ENCODE measurements at regions not wholly inside any gene's neighbourhood (a gene's known extent, or its start where the extent isn't known, plus 50 kb on each side); places are given as distances from the start of the nearest gene placed in this dataset.
"Not testable (repeated sequence)": the region's sequence is repeated elsewhere in the genome, so short reads cannot be mapped to it uniquely, and the experiment has no call there.

DNA sequence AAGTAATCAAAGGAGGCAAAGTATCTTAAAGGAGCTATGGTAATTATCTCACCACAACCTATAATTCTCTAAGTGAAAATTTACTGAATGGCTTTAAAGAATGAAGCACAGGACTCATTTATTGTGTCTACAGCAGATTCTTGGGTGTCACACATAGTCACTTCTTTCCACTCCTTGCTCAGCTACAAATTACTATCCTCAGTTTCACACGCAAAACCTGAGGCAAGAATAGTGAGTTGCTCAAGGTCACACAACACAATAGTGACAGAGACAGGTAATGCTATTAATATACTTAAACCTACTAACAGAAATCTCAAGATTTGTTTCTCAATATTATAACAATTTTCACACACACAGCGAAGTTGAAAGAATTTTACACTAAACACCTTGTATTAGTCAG, 120.9 kb upstream of the STK32A start:
- no peaks in the 10 kb centered on the region for H3K36me3 ChIP-seq (ENCODE audit: control insufficient read depth, insufficient read depth, low read length)
- H3K9me3 ChIP-seq (ENCODE audit: control insufficient read depth, low read length): no peaks in the 10 kb centered on the region
- H3K4me2 ChIP-seq (ENCODE audit: low read length): no peak overlapping the region
- H2AFZ ChIP-seq: no peak overlapping the region
- no peak for TF ChIP-seq CTCF (IDR thresholded peaks at IDR 0.05)
- no peaks in the 10 kb centered on the region for H3K79me2 ChIP-seq
- no peak overlapping the region for H3K27ac ChIP-seq
- H3K9ac ChIP-seq: no peak overlapping the region
- no peak overlapping the region for H3K4me3 ChIP-seq (ENCODE audit: low read depth, low read length)
- no peaks in the 10 kb centered on the region for H3K4me1 ChIP-seq
- H3K27me3 ChIP-seq (ENCODE audit: control insufficient read depth, insufficient read depth, low read length): no peaks in the 10 kb centered on the region

DNA sequence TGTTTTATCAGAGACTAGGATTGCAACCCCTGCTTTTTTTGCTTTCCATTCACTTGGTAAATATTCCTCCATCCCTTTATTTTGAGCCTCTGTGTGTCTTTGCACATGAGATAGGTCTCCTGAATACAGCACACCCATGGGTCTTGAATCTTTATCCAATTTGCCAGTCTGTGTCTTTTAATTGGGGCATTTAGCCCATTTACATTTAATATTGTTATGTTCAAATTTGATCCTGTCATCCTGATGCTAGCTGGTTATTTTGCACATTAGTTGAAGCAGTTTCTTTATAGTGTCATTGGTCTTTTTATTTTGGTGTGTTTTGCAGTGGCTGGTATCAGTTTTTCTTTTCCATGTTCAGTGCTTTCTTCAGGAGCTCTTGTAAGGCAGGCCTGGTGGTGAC, 95.1 kb upstream of the STK32A start:
- not testable (repeated sequence) for H3K9me3 ChIP-seq (ENCODE audit: control insufficient read depth, low read length); H3K4me1 ChIP-seq; H3K27ac ChIP-seq; H3K4me2 ChIP-seq (ENCODE audit: low read length); H3K4me3 ChIP-seq (ENCODE audit: low read depth, low read length); H3K9ac ChIP-seq; H3K27me3 ChIP-seq (ENCODE audit: control insufficient read depth, insufficient read depth, low read length); H3K36me3 ChIP-seq (ENCODE audit: control insufficient read depth, insufficient read depth, low read length); H3K79me2 ChIP-seq; H2AFZ ChIP-seq

GRCh38 chr5:147140558-147140957, 94.3 kb upstream of the STK32A start:
- no peaks in the 10 kb centered on the region for H3K9me3 ChIP-seq (ENCODE audit: control insufficient read depth, low read length)
- no peak for TF ChIP-seq CTCF (IDR thresholded peaks at IDR 0.05)

DNA sequence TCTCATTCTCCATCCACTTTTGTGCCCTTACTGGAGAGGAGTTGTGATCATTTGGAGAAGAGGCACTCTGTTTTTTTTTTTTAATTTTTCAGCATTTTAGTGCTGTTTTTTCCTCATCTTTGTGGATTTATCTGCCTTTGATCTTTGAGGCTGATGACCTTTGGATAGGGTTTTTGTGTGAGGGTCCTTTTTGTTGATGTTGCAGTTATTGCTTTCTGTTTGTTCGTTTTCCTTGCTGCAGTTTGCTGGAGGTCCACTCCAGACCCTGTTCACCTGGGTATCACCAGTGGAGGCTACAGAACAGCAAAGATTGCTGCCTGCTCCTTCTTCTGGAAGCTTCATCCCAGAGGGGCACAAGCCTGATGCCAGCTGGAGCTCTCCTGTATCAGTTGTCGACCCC, 93.2 kb upstream of the STK32A start:
- H3K9ac ChIP-seq; H3K4me1 ChIP-seq; H2AFZ ChIP-seq; H3K4me3 ChIP-seq (ENCODE audit: low read depth, low read length); H3K9me3 ChIP-seq (ENCODE audit: control insufficient read depth, low read length); H3K27me3 ChIP-seq (ENCODE audit: control insufficient read depth, insufficient read depth, low read length); H3K27ac ChIP-seq; H3K79me2 ChIP-seq; H3K36me3 ChIP-seq (ENCODE audit: control insufficient read depth, insufficient read depth, low read length); H3K4me2 ChIP-seq (ENCODE audit: low read length): not testable (repeated sequence)

More at GRCh38 chr5:147140558-147140957, 94.3 kb upstream of the STK32A start:
- Histone ChIP-seq H2AFZ (no peak overlapping the region), H3K27me3 (ENCODE audit: control insufficient read depth, insufficient read depth, low read length) (no peaks in the 10 kb centered on the region), H3K27ac (no peak overlapping the region), H3K4me2 (ENCODE audit: low read length) (no peak overlapping the region), H3K9ac (no peak overlapping the region), H3K36me3 (ENCODE audit: control insufficient read depth, insufficient read depth, low read length) (no peaks in the 10 kb centered on the region), H3K4me1 (no peaks in the 10 kb centered on the region), H3K79me2 (no peaks in the 10 kb centered on the region), H3K4me3 (ENCODE audit: low read depth, low read length) (no peak overlapping the region)

DNA sequence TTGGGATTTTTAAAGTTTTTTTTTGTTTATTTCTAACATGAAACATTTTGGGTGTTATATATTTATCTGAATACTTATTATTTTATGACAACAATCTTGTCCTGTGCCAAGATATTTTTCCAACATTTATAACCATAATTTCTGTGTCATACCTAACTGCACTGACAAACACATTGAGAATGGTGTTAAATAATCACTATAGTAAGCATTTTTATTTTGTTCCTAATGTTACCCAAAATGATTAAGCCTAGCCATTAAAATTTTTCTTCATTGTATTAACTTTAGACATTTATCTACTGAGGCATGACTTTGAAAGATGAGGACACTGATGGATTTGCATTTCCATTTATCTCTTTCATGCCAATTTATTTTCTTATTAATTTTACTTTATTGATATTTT, 91.6 kb upstream of the STK32A start:
- TF ChIP-seq CTCF (IDR thresholded peaks at IDR 0.05): no peak
- H3K27ac ChIP-seq: no peak overlapping the region
- no peak overlapping the region for H3K9ac ChIP-seq
- H3K79me2 ChIP-seq: no peaks in the 10 kb centered on the region
- H3K36me3 ChIP-seq (ENCODE audit: control insufficient read depth, insufficient read depth, low read length): no peaks in the 10 kb centered on the region
- H3K4me3 ChIP-seq (ENCODE audit: low read depth, low read length): no peak overlapping the region
- H2AFZ ChIP-seq: no peak overlapping the region
- H3K27me3 ChIP-seq (ENCODE audit: control insufficient read depth, insufficient read depth, low read length): no peaks in the 10 kb centered on the region
- H3K9me3 ChIP-seq (ENCODE audit: control insufficient read depth, low read length): no peaks in the 10 kb centered on the region
- H3K4me2 ChIP-seq (ENCODE audit: low read length): no peak overlapping the region
- H3K4me1 ChIP-seq: no peaks in the 10 kb centered on the region

DNA sequence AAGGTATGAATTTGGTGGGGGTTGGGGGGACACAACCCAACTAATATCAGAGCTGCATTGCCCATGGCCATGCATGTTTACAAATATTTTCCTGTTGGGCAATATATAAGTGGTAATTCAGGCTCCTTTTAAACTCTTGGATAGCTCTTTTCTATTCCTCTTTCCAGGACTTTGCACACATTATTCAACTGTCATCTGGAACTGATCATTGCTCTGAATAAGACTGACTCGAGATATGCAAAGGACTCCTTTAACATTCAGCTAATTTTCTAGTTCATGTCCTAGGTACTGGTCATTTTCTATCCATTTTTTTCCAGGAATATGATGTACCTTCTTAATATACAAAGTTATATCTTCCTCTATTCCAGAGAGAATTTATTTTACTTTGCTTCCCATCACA, 89.5 kb upstream of the STK32A start:
- TF ChIP-seq CTCF (IDR thresholded peaks at IDR 0.05): no peak
- Histone ChIP-seq H2AFZ (no peak overlapping the region), H3K27ac (no peak overlapping the region), H3K9ac (no peak overlapping the region), H3K4me1 (no peaks in the 10 kb centered on the region), H3K36me3 (ENCODE audit: control insufficient read depth, insufficient read depth, low read length) (no peaks in the 10 kb centered on the region), H3K27me3 (ENCODE audit: control insufficient read depth, insufficient read depth, low read length) (no peaks in the 10 kb centered on the region), H3K9me3 (ENCODE audit: control insufficient read depth, low read length) (no peaks in the 10 kb centered on the region), H3K79me2 (no peaks in the 10 kb centered on the region), H3K4me2 (ENCODE audit: low read length) (no peak overlapping the region), H3K4me3 (ENCODE audit: low read depth, low read length) (no peak overlapping the region)
